RPMI7951 (cell line): ENCODE measurements at regions not wholly inside any gene's neighbourhood (a gene's known extent, or its start where the extent isn't known, plus 50 kb on each side); places are given as distances from the start of the nearest gene placed in this dataset.

Experiments used
- DNase-seq: peaks from one replicate; pipeline ENCODE4 v3.0.0-alpha.2; 2012; ENCODE audit warnings: low read depth

DNA sequence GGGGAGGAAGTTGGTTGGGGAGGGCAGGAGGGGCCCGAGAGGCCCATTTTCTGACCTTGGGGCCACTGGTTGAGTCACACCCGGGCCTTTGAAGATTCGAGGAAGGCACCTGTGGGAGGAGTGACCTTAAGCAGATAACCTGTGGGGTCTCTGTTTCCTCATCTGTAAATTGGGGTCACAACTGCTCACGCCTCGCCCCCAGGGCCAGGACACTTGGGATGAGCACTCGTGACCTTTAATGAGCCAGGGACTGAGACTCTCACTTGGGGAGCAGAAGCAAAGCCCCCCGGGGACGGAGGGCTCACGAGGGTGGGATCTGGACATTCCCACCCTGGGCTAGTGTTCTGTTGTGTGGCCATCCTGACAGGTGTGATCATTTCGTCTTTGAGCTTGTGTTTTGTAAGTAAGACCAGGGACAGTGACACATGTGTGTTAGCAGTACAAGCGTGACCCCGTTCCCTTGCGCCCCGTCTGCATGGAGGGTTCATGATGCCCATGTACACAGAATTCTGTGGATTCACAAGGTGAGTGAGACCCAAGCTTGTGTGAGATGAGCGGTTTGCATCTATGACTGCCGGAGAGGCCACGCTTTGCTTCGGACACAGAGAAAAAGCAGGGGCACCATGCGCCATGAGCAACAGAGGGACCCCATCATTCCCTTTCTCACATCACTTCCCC is 79.3 kb upstream of the PMEPA1 start:
- DNase-seq = no peak

DNA sequence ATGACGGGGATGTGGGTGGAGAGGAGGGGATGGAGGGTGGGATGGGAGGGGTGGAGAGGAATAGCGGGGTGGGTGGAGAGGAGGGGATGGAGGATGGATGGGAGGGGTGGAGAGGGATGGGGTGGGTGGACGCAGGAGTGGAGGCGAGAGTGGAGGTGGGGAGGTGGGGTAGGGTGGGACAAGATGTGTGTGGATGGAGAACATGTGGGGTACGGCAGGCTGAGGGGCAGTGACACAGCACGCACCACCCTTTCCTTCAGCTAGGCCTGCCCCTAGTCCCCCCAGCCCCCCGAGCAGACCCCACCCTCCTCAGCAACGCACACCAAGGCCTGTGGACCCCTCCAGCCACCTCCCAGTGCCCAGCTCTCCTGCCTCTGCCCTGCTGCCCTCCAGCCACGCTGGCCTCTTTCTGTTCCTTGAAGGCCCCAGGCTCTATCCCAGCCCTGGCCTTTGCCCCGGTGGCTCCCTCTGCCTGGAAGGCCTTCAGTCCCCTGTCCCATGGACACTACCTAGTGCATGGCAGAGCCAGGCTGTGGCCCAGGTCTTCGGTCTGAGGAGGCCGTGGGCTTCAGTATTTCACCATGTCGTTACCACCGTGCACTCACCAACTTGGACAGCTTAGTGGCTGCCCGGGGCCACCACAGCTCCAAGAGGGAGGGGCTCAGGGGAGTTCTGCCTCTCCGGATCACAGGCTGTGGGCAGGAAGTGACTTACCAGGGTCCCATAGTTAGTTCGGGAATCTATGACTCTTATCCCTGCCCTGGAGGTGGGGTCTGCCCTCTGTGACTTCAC is 78.4 kb upstream of the PMEPA1 start:
- peak; percentile 84 for DNase-seq

DNA sequence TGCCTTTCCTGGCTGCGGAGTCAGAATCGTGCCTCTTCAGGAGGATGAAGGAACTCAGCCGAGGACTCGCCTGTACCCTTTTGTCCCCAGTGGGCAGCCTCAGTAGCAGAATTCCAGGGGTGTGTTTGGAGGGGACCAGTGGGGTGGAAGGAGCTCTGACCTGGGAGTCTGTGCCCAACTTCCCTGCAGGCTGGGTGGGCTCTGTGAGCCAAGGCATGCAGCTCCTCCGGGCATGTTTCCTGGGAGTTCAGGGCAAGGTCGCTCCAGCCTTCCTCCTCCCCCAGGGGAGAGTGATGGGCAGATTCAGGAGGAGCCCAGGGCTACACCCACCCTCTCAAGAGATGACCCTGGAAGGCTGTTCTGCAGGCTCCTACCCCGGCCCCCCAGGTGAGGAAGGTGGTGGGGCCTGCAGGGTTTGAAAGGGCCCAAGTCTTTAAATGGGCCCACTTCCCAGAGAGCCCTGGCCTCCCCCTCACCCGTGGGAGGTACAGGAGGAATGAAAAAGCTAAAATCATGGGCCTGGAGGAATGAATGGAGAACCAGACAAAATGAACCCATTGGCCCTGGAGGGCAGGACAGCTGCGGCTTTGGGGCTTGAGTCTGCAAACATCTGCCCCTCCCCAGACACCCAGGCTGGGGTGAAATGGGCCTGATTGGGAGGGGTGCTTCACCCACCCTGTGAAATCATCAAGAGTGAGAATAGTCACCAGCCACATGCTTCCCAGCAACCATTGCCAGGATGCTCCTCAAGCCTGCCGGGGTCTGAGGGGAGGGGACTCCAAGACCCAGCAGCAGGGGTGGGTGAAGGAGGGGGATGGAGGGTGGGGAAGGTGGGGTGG is 77.6 kb upstream of the PMEPA1 start:
- no peak for DNase-seq

DNA sequence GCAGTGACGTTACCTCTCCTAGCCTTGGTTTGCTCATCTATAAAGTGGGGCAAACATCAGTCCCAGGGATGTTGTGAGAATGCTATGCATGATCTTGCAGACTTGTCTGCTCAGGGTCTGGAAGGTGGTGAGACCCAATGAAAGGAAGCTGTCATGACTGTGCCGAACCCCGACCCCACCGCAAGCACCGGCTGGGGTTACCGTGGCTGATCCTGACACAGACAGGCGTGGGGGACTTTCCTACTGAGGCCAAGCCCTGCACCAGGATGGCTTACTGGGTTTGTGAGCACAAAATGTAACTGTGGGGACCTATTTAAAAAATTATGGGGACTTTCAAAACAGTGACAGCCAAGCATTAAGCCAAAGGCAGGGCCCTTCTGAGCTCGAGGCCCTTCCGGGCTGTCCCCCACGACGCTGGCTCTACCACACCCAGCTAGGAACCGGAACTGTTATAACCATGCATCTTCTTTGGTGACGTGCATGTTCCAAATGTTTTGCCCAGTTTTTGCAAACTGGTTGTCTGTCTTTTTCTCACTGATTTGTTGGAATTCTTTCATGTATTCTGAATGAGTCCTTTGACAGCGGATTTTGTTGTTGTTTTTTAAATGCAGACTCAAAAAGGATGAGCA is 76.6 kb upstream of the PMEPA1 start:
- peak; percentile 51 for DNase-seq

DNA sequence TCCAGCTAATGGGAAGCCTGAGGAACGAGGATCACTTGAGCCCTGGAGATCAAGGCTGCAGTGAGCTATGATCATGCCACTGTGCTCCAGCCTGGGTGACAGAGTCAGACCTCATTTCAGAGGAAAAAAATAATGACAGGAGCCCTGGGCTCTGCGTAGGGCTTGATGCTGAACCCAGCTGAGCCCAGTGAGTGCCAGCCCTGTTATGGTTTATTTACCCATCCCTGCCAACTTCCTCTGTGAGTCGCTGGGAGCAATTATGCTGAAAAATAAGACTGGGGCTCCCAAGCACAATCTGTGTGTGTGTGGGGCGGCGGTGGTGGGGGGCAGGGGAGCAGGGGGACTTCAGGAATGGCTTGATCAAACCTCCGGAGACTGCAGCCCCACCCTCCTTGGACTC is 75.9 kb upstream of the PMEPA1 start:
- DNase-seq = no peak

GRCh38 chr20:57785061-57785460 is 75.2 kb upstream of the PMEPA1 start:
- no peak for DNase-seq

- no peak for DNase-seq
These were observed 74.4 kb upstream of the PMEPA1 start for GRCh38 chr20:57783956-57784837.

DNA sequence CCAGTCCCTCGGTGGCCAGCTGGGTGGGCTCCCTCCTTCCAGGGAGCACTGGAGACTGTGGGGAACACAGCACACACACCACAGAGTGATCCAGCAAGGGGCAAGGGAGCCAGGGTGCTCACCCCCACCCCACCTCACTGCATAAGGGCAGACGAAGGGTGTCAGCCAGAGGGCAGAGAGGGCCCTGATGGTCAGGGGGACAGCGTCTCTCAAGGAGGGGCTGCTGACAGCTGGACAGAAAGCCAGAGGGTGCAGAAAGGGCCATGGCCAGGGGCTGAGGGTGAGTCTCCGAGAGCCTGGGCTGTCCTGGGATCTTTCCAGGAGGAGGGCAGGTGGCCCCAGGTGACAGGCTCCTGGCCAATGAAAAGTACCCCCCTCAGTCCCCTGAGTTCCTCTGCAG is 73.4 kb upstream of the PMEPA1 start:
- no peak for DNase-seq

DNA sequence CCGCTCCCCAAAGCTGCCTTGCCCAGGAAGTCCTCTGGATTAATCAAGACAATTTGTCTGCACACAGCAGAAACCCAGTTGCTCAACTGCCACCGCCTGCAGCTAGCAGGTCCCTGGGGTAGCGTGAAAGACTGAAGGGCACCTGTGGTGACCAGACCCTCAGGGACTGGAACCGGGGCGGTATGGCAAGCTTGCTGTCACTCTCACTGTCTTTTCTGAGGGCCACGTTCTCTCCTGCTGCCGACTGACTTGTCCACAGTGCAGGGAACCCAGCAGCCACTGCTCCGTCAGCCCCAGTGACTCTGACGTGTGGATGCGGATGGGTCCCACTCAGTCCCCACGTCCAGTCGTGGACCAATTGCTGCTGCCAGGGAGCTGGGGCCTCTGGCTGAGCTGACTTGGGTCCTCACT is 72.8 kb upstream of the PMEPA1 start:
- DNase-seq = no peak

DNA sequence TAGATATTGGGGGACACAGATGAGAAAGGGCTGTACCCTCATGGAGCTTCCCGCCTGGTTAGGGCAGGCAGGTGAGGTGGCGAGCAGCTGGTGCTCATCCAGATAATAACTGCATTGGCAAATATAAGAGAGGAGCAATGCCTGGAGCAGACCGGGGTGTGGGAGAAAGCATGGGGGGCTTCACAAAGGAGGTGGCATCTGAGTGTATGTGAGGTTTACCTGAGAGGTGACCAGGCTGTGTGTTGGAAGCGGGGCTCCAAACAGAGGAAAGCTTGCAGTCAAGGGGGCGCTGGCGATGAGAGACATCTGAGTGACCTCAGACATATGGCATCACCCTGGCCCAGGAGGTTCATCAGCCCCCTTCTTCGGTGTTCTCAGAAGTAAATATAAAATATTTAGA is 72.1 kb upstream of the PMEPA1 start:
- no peak for DNase-seq

DNA sequence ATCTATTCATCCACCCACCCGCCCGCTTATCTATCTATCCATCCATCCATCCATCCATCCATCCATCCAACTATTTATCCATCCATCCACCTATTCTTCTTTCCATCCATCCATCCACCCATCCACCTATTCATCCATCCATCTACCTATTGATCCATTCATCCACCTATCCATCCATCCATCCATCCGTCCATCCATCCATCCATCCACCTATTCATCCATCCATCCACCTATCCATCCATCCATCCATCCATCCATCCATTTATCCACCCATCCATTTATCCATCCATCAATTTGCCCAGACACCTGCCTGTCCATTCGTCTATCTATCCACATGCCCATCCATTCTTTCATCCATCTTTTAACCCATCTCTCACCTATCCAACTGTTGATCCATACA is 71.1 kb upstream of the PMEPA1 start:
- no peak for DNase-seq

DNA sequence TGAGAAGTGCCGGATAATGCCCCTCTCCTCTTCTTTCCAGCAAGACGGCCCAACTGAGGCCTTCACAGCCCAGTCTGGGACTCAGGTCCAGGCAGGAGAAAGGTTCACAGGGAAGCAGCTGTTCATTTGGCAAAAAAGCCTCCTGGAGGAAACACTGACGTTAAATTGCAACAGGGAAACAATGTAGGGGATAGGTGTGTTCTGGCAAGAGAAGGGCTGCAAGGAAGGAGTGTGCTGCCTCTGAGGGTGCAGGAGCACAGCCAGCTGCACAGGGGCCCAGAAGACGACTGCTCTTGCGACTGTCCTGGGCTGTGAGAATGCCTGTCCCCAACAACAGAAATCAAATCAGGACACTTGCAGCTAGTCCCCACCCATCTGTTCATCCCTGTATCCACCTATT is 70.6 kb upstream of the PMEPA1 start:
- DNase-seq = no peak

GRCh38 chr20:57779401-57780003 is 69.7 kb upstream of the PMEPA1 start:
- no peak for DNase-seq

- DNase-seq = no peak
These were observed 68.1 kb upstream of the PMEPA1 start for GRCh38 chr20:57777911-57778310.

- no peak for DNase-seq
These were observed 65.1 kb upstream of the PMEPA1 start for GRCh38 chr20:57774951-57775350.

GRCh38 chr20:57774111-57774880 is 64.5 kb upstream of the PMEPA1 start:
- no peak for DNase-seq

DNA sequence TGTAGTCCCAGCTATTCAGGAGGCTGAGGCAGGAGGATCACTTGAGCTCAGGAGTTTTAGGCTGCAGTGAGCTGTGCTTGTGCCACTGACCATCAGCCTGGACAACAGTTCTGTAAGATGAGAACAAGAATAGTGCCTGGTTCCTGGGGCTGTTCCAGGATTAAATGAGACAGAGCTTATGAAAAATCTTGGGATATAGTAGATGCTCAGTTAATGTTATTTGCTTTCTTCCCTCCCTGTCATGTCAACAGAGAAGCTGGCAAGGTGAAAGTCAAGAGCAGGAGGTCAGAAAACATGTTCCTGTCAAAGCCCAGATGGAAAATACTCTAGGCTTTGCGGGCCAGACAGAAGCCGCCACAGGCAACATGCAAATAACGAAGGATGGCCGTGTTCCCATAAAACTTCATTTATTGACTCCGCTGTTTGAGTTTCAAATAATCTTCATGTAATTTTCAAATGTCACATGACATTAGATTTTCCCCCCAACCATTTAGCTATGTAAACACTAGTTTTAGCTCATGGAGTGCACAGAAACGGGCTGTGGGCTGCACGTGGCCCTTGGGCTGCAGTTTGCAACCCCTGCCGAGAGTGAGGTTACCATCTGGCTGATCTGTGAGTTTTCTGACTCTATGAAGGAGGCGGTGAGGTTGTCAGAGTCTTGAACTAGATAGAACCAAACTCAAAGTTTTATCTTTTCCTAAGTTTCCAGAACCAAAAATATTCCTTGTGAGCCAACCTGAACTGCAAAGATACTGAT is 63.4 kb upstream of the PMEPA1 start:
- DNase-seq = no peak

DNA sequence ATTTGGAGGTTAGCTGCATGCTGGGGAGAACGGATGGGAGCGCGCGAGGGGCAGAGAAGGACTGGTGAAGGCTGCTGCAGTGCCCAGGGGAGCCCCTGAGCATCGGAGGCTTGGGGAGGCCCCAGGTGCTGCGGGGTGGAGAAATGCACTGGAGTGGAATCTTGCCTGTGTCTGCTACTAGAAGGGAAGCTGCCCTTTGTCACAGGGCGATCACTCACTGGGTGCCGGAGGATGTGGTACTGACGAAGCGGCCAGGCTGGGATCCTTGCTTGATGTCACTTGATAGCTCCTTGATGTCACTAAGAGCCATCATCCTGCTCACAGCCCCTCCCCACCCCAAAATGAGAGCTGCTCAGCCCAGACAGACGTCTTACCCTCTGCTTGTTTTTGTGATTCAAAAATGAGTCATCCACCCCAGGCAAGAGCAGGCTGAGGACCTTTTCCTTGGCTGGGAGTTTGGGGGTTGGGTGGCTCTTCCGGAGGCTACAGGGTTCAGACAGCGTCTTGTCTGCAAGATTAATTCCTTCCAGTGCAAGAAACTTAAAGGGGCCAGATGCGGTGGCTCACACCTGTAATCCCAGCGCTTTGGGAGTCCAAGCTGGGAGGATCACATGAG is 62.6 kb upstream of the PMEPA1 start:
- DNase-seq = peak; percentile 100
